Loucy (cell line): ENCODE measurements at regions not wholly inside any gene's neighbourhood (a gene's known extent, or its start where the extent isn't known, plus 50 kb on each side); places are given as distances from the start of the nearest gene placed in this dataset.

Experiments
- H2AFZ ChIP-seq: fragments of 200-600 bp; sonication (generic); 2 replicates; pipeline ENCODE4 v1.6.0; 2016; ENCODE audit warnings: antibody characterized with exemption, mild to moderate bottlenecking, low read length, moderate library complexity
- H3F3A ChIP-seq: fragments of 200-600 bp; 2 replicates; pipeline ENCODE4 v1.6.0; 2016; ENCODE audit warnings: antibody characterized with exemption, low read depth, mild to moderate bottlenecking
- H3K27me3 ChIP-seq: fragments of 200-600 bp; sonication (generic); 2 replicates; pipeline ENCODE4 v1.6.1; 2014; ENCODE audit warnings: low read length, mild to moderate bottlenecking; ENCODE audit not compliant: insufficient read depth, poor library complexity, severe bottlenecking
- H3K36me3 ChIP-seq: fragments of 200-600 bp; sonication (generic); 2 replicates; pipeline ENCODE4 v1.6.1; 2016; ENCODE audit warnings: low read length; ENCODE audit not compliant: insufficient read depth
- H3K4me1 ChIP-seq: fragments of 200-600 bp; sonication (generic); 2 replicates; pipeline ENCODE4 v1.5.1; 2014; ENCODE audit warnings: low read length, mild to moderate bottlenecking; ENCODE audit not compliant: insufficient read depth, poor library complexity, severe bottlenecking
- H3K4me2 ChIP-seq: fragments of 200-600 bp; sonication (generic); 2 replicates; pipeline ENCODE4 v1.6.0; 2014; ENCODE audit warnings: antibody characterized with exemption, low read length, low read depth, mild to moderate bottlenecking; ENCODE audit not compliant: poor library complexity, severe bottlenecking
- H3K4me3 ChIP-seq: fragments of 200-600 bp; sonication (generic); 2 replicates; pipeline ENCODE4 v1.5.1; 2014; ENCODE audit warnings: low read length, mild to moderate bottlenecking, mixed read lengths; ENCODE audit not compliant: poor library complexity, severe bottlenecking
- H3K79me2 ChIP-seq: fragments of 200-600 bp; sonication (generic); 2 replicates; pipeline ENCODE4 v1.6.1; 2014; ENCODE audit warnings: low read length; ENCODE audit not compliant: insufficient read depth
- H3K9ac ChIP-seq: fragments of 200-600 bp; sonication (generic); 2 replicates; pipeline ENCODE4 v1.6.0; 2014; ENCODE audit warnings: mild to moderate bottlenecking, low read depth, low read length, moderate library complexity; ENCODE audit not compliant: poor library complexity, severe bottlenecking
- H3K9me2 ChIP-seq: fragments of 200-600 bp; sonication (generic); replicated peaks from 2 replicates; pipeline ENCODE4 v1.6.1; 2016; ENCODE audit warnings: low read depth, low read length, mixed read lengths
- H3K9me3 ChIP-seq: fragments of 200-600 bp; sonication (generic); 2 replicates; pipeline ENCODE4 v1.6.1; 2014; ENCODE audit warnings: mild to moderate bottlenecking, antibody characterized with exemption, low read length, low read depth; ENCODE audit not compliant: insufficient read depth
- H4K20me1 ChIP-seq: fragments of 200-600 bp; sonication (generic); 2 replicates; pipeline ENCODE4 v1.6.0; 2014; ENCODE audit warnings: antibody characterized with exemption, low read length, mild to moderate bottlenecking; ENCODE audit not compliant: insufficient read depth, poor library complexity, severe bottlenecking
- EZH2phosphoT487 ChIP-seq: fragments of 200-600 bp; IDR thresholded peaks from 2 replicates; pipeline ENCODE4 v1.6.1; 2018; ENCODE audit warnings: antibody characterized with exemption, mild to moderate bottlenecking, moderate library complexity, borderline replicate concordance
- TF ChIP-seq, protein P1 (sequence below): fragments of 200-600 bp; sonication (generic); conservative IDR thresholded peaks from 2 replicates; pipeline ENCODE4 v1.5.1; 2014; ENCODE audit warnings: mild to moderate bottlenecking, antibody characterized with exemption, low read length

DNA sequence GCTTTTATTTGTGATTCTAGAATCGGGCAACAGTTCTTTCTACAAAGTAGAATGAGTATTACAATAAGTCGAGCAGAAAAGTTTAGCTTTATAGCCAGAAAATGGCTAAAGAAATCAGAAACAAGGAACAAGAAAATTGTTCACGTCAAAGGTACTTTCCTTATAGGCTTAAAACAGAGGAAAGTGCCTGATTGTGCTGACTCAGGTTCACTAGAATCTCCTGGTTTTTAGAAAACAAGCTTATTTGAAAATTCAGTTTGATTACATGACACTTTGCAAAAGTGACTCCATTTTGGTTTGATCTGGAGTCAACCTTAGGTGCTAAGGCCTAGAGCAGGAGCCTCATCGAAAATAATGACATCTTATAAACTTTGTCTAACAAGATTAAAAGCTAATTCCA, 564.7 kb upstream of the FLRT2 start:
- Histone ChIP-seq H3K4me1 (no peaks in the 10 kb centered on the region), H3K4me2 (no peak overlapping the region), H3K36me3 (no peaks in the 10 kb centered on the region), H3K9ac (no peak overlapping the region), H3K9me2 (no peaks in the 10 kb centered on the region), H3K79me2 (no peaks in the 10 kb centered on the region), H3K4me3 (no peak overlapping the region), H3K9me3 (no peaks in the 10 kb centered on the region), H4K20me1 (no peaks in the 10 kb centered on the region), H2AFZ (no peak overlapping the region), H3K27me3 (no peaks in the 10 kb centered on the region), H3F3A (no peaks in the 10 kb centered on the region)
- TF ChIP-seq EZH2phosphoT487: no peak
- TF ChIP-seq, protein P1, sequence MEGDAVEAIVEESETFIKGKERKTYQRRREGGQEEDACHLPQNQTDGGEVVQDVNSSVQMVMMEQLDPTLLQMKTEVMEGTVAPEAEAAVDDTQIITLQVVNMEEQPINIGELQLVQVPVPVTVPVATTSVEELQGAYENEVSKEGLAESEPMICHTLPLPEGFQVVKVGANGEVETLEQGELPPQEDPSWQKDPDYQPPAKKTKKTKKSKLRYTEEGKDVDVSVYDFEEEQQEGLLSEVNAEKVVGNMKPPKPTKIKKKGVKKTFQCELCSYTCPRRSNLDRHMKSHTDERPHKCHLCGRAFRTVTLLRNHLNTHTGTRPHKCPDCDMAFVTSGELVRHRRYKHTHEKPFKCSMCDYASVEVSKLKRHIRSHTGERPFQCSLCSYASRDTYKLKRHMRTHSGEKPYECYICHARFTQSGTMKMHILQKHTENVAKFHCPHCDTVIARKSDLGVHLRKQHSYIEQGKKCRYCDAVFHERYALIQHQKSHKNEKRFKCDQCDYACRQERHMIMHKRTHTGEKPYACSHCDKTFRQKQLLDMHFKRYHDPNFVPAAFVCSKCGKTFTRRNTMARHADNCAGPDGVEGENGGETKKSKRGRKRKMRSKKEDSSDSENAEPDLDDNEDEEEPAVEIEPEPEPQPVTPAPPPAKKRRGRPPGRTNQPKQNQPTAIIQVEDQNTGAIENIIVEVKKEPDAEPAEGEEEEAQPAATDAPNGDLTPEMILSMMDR: no peak

DNA sequence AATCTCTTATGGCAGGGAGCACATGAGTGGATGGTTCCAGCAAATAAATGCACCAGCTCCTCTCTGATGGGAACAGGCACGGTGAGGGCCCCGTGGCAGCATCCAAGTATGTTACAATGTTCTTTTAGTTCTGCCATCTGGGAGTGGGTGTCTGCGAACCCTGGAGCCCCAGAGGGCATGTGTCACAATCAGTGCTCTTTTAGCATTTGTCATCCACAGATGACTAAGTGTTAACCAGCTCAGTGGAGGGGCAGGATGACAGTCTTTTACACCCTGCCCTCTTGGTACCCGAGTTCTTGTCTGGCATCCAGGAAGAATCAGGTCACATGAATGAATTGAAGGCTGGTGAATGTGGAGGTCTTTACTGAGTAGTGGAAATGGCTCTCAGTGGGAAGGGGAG, 560.4 kb upstream of the FLRT2 start:
- Histone ChIP-seq H2AFZ (no peak overlapping the region), H4K20me1 (no peaks in the 10 kb centered on the region), H3K9me2 (no peaks in the 10 kb centered on the region), H3K4me2 (no peak overlapping the region), H3K4me3 (no peak overlapping the region), H3F3A (no peaks in the 10 kb centered on the region), H3K79me2 (no peaks in the 10 kb centered on the region), H3K4me1 (no peaks in the 10 kb centered on the region), H3K27me3 (no peaks in the 10 kb centered on the region), H3K9ac (no peak overlapping the region), H3K36me3 (no peaks in the 10 kb centered on the region), H3K9me3 (no peaks in the 10 kb centered on the region)
- TF ChIP-seq, protein P1: no peak
- TF ChIP-seq EZH2phosphoT487: no peak

DNA sequence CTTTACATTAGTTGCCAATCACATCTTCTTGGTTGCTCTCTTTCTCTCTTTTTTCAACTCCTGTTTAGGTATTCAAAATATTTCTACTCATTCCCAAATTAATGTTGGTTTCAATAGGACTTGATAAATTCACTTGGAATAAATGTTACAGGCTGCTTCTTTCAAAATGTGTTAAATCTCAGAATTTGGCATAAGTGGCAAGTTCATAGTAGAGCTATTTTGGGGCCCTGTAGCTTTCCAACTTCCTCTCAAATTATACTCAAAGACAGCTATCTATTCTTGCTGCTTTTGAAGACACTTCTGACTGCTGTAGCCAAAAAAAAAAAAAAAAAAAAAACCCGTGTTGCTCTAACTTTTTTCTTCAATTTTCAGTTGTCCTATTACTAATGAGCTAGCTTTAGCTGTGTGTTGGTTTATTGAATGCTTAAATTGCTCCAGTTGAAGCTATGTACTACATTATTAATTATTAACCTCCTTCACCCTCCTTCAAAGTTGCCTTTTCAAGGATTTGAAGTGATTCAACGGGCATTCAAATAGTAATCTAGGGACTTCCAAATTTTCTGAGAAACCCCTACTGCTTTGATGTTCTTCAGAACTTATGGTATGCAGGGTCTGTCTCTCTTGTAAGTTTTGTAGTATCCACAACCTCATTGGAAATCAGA, 554.6 kb upstream of the FLRT2 start:
- Histone ChIP-seq H3K4me3 (no peak overlapping the region), H2AFZ (no peak overlapping the region), H4K20me1 (no peaks in the 10 kb centered on the region), H3K4me2 (no peak overlapping the region), H3K9me3 (no peaks in the 10 kb centered on the region), H3K79me2 (no peaks in the 10 kb centered on the region), H3K9ac (no peak overlapping the region), H3K9me2 (no peaks in the 10 kb centered on the region), H3K36me3 (no peaks in the 10 kb centered on the region), H3K4me1 (no peaks in the 10 kb centered on the region), H3K27me3 (no peaks in the 10 kb centered on the region), H3F3A (no peaks in the 10 kb centered on the region)
- TF ChIP-seq EZH2phosphoT487: no peak
- TF ChIP-seq, protein P1: no peak
